DMS79 treated with DMSO at 0.1 percent for 48 hours (cell line): ENCODE measurements at regions not wholly inside any gene's neighbourhood (a gene's known extent, or its start where the extent isn't known, plus 50 kb on each side); places are given as distances from the start of the nearest gene placed in this dataset.

Source experiments
- DNase-seq: peaks from one replicate; lab custom pipeline; 2025; lab: John Stamatoyannopoulos, UW

- peak; percentile 36 for DNase-seq
Observed at GRCh38 chr1:30420519-30421050, 302.8 kb downstream of the MATN1 start.

- no peak for DNase-seq
Observed at GRCh38 chr1:30419831-30420230, 303.6 kb downstream of the MATN1 start.

- no peak for DNase-seq
Observed at GRCh38 chr1:30418939-30419720, 304.3 kb downstream of the MATN1 start.

GRCh38 chr1:30418061-30418938 is 305.1 kb downstream of the MATN1 start:
- DNase-seq: no peak

- DNase-seq: no peak
Observed at GRCh38 chr1:30417701-30418046, 305.7 kb downstream of the MATN1 start.

- DNase-seq: no peak
Observed at GRCh38 chr1:30417001-30417700, 306.2 kb downstream of the MATN1 start.

GRCh38 chr1:30416221-30416820 is 307.1 kb downstream of the MATN1 start:
- no peak for DNase-seq

GRCh38 chr1:30415171-30415940 is 308.0 kb downstream of the MATN1 start:
- DNase-seq: no peak

GRCh38 chr1:30414851-30415165 is 308.6 kb downstream of the MATN1 start:
- no peak for DNase-seq

- DNase-seq: no peak
Observed at GRCh38 chr1:30414086-30414850, 309.1 kb downstream of the MATN1 start.

GRCh38 chr1:30413606-30414005 is 309.8 kb downstream of the MATN1 start:
- DNase-seq: no peak

- no peak for DNase-seq
Observed at GRCh38 chr1:30413111-30413440, 310.3 kb downstream of the MATN1 start.

- no peak for DNase-seq
Observed at GRCh38 chr1:30412241-30413110, 310.9 kb downstream of the MATN1 start.

- DNase-seq: no peak
Observed at GRCh38 chr1:30411206-30411605, 312.2 kb downstream of the MATN1 start.

- DNase-seq: no peak
Observed at GRCh38 chr1:30410153-30410851, 313.1 kb downstream of the MATN1 start.

- no peak for DNase-seq
Observed at GRCh38 chr1:30409476-30410152, 313.8 kb downstream of the MATN1 start.

GRCh38 chr1:30407865-30408580 is 315.4 kb downstream of the MATN1 start:
- DNase-seq: no peak
